Adipocyte (in vitro differentiated cells): ENCODE measurements at regions not wholly inside any gene's neighbourhood (a gene's known extent, or its start where the extent isn't known, plus 50 kb on each side); places are given as distances from the start of the nearest gene placed in this dataset.

Experiments used
- DNase-seq: peaks from one replicate; pipeline ENCODE4 v3.0.0-alpha.2; 2015; ENCODE audit warnings: low read depth
- H3K27me3 ChIP-seq: replicated peaks from 2 replicates; pipeline ENCODE4 v1.7.0; 2013; ENCODE audit warnings: mild to moderate bottlenecking, low read length, moderate library complexity; ENCODE audit not compliant: control insufficient read depth, insufficient read depth
- H3K36me3 ChIP-seq: 2 replicates; pipeline ENCODE4 v1.7.0; 2013; ENCODE audit warnings: low read length, mild to moderate bottlenecking, moderate library complexity; ENCODE audit not compliant: control insufficient read depth, insufficient read depth, severe bottlenecking
- H3K4me1 ChIP-seq: 2 replicates; pipeline ENCODE4 v1.7.0; 2013; ENCODE audit warnings: mild to moderate bottlenecking, low read length, moderate library complexity; ENCODE audit not compliant: control insufficient read depth, insufficient read depth
- H3K4me3 ChIP-seq: 2 replicates; pipeline ENCODE4 v1.7.0; 2013; ENCODE audit warnings: mild to moderate bottlenecking, low read length, moderate library complexity
- H3K9ac ChIP-seq: 2 replicates; pipeline ENCODE4 v1.7.0; 2013; ENCODE audit warnings: mild to moderate bottlenecking, low read length, moderate library complexity
- H3K9me3 ChIP-seq: 2 replicates; pipeline ENCODE4 v1.7.0; 2013; ENCODE audit warnings: mild to moderate bottlenecking, low read length, moderate library complexity; ENCODE audit not compliant: control insufficient read depth

DNA sequence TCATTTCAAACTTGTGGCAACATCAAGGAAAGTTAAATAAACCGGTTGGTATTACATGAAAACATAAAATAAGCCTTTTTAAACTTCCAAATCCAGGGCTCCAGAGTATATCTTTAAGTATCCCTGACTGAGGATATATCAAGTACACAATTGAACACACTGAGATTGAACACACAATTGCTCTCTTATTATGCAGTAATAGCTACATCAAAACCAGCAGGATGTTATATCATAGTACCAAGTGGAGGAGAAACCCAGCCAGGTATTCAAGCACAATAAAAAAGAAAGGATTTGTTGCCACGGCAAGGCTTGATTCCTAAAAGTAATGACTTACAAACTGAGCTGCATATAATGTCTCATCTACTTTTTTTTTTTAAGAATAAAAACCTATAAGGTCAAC, 605.8 kb downstream of the SPOCK3 start:
- no peak for DNase-seq

DNA sequence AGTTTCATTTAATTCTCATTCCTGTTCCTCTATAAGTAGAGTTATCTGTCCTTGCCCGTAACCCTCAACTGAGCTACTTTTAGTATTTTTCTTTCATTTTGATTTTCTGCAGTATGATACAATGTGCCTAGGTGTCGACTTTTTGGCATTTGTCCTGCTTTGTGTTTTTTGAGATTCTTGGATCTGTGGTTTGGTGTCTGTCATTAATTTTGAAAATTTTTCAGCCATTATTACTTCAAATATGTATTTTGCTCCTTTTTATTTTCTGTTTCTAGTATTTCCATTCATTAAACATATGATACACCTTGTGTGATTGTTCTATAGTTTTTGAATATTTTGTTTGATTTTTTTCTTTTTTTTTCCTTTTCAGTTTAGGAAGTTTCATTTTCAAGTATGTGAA, 598.9 kb downstream of the SPOCK3 start:
- Histone ChIP-seq H3K27me3 (no peaks in the 10 kb centered on the region), H3K9ac (no peak overlapping the region), H3K4me1 (no peaks in the 10 kb centered on the region), H3K9me3 (peaks cover 30% of the 10 kb centered on the region), H3K4me3 (no peak overlapping the region), H3K36me3 (no peaks in the 10 kb centered on the region)
- DNase-seq = no peak

More for the DNA sequence above, 605.8 kb downstream of the SPOCK3 start:
- H3K9ac ChIP-seq = no peak overlapping the region
- H3K9me3 ChIP-seq = peaks cover 3% of the 10 kb centered on the region
- H3K36me3 ChIP-seq = no peaks in the 10 kb centered on the region
- H3K4me1 ChIP-seq = no peaks in the 10 kb centered on the region
- no peaks in the 10 kb centered on the region for H3K27me3 ChIP-seq
- H3K4me3 ChIP-seq = no peak overlapping the region

DNA sequence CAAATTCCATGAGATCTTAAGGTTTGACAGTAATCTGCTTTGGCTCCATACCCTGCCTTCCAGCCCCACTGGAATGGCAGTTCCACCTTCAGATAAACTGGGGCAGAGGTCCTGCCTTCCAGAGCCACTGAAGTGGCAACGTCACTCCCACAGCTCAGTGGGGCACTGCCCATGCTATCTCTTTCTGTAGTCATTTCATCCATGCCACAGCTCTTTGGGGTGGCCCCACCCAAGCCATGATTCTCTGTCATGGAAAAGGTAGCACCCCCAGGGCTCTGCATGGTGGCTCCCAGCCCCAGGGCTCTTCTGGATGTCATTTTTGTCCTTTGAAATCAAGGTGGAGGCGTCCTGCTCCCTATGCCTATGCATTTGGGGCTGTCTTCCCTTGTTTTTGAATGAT, 596.5 kb downstream of the SPOCK3 start:
- no peaks in the 10 kb centered on the region for H3K27me3 ChIP-seq
- H3K4me3 ChIP-seq = no peak overlapping the region
- no peak overlapping the region for H3K9ac ChIP-seq
- H3K36me3 ChIP-seq = no peaks in the 10 kb centered on the region
- DNase-seq = no peak
- H3K9me3 ChIP-seq = peaks cover 27% of the 10 kb centered on the region
- H3K4me1 ChIP-seq = no peaks in the 10 kb centered on the region

DNA sequence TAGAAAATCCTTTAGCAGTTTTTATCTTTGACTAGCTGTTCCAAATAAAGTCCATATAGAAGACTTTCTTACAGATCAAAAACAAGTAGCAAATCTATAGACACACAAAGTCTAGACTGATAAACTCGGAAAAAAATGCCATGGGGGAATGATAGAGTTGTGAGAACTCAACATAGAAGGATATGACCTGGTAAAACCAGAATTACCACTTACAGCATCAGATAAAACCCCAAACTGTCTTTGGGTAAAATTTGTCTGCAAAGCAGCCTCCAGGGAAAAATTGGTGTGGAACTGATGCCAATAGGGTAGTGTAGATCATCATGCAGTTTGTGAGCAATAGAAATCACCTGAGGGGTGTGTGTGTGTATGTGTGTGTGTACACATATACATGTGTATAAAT, 579.1 kb downstream of the SPOCK3 start:
- H3K9me3 ChIP-seq = no peaks in the 10 kb centered on the region
- H3K36me3 ChIP-seq = no peaks in the 10 kb centered on the region
- no peak overlapping the region for H3K4me3 ChIP-seq
- no peak overlapping the region for H3K9ac ChIP-seq
- no peak for DNase-seq
- H3K27me3 ChIP-seq = no peaks in the 10 kb centered on the region
- H3K4me1 ChIP-seq = no peaks in the 10 kb centered on the region

DNA sequence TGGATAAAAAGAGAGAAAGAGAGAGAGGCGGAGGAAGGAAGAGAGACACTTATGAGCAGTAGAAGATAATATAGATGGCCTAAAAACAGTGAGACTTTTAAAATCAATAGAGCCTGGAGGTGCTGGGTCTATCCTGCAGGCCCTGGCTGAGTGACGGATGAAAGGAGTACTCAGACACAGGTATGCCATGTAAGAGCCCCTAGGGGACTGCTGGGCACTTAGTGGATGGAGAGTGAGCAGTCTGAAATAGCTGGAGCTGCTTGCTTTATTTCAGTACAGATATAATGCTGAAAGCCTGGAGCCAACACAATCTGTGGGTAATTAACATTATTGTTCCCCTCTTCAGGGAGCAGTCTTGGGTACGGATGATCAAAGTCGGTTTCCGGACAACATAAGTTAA, 578.6 kb downstream of the SPOCK3 start:
- Histone ChIP-seq H3K36me3 (no peaks in the 10 kb centered on the region), H3K4me3 (no peak overlapping the region), H3K9ac (no peak overlapping the region), H3K4me1 (no peaks in the 10 kb centered on the region), H3K27me3 (no peaks in the 10 kb centered on the region), H3K9me3 (no peaks in the 10 kb centered on the region)
- DNase-seq = no peak

DNA sequence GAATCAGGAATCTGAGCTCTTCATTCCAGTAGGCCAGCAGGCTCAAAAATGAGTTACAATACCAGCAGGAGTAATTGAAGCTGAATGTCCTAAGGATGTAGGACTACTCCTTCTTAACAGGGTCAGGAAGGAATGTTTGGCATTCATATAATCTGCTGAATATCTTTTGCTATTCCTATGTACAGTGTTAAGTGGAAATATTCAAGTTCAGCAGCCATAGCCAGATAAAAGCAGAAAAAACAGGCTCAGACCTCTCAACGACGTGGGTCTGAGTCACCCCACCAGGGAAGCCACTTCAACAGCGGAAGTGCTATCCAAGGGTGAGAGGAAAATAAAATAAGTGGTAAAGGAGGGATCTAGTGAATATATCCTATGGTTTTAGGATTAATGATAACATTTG, 577.0 kb downstream of the SPOCK3 start:
- no peaks in the 10 kb centered on the region for H3K27me3 ChIP-seq
- no peak overlapping the region for H3K9ac ChIP-seq
- H3K4me1 ChIP-seq = no peaks in the 10 kb centered on the region
- no peaks in the 10 kb centered on the region for H3K9me3 ChIP-seq
- no peak overlapping the region for H3K4me3 ChIP-seq
- DNase-seq = peak; percentile 53
- H3K36me3 ChIP-seq = no peaks in the 10 kb centered on the region

DNA sequence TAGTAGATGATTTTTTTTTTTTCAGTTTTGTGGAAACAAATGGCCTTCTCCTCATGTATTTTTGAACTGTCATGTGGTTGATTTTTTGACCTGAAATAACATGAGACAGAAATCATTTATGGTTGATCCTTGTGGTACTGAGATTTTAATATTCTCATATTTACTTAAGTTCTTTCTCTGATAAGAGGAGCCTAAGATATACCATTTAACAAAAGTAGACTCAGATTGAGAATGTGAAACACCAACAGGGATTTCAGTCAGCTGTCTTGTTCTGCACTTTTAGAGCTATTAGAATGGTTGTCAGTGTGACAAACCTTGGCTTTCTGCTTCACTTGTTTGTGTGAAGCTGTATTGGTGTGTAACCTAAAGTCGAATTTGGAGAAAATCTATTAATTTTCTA, 575.7 kb downstream of the SPOCK3 start:
- no peaks in the 10 kb centered on the region for H3K9me3 ChIP-seq
- no peaks in the 10 kb centered on the region for H3K36me3 ChIP-seq
- no peak overlapping the region for H3K9ac ChIP-seq
- H3K27me3 ChIP-seq = no peaks in the 10 kb centered on the region
- H3K4me1 ChIP-seq = no peaks in the 10 kb centered on the region
- no peak overlapping the region for H3K4me3 ChIP-seq
- DNase-seq = no peak

DNA sequence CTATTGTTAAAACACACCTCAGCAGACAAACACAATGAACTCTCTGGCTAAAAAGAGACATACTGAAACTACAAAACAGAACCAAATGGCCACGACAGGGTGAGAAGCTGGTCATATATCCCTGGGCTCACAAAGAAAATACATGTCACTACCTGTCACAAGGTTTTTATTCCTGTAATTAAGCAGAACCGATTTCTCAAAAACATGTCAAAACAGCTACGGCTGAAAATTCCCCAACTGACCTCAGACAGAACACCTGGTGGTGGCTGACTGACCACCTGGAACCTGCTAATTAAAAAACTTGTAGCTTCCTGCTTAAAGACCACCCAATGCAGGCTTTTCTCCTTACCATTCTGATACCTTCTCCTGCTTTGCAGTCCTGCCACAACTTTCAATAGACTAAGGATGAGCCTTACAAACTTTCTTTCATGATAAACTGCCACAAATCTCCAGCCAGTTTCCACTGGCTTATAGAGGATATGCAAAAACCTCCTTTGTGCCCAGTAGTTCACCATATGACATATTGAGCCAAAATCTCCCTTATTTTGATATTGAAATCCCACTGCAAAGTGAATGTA, 571.9 kb downstream of the SPOCK3 start:
- Histone ChIP-seq H3K4me1 (no peaks in the 10 kb centered on the region), H3K9ac (no peak overlapping the region), H3K27me3 (no peaks in the 10 kb centered on the region), H3K36me3 (no peaks in the 10 kb centered on the region), H3K4me3 (no peak overlapping the region), H3K9me3 (no peaks in the 10 kb centered on the region)
- DNase-seq = no peak

DNA sequence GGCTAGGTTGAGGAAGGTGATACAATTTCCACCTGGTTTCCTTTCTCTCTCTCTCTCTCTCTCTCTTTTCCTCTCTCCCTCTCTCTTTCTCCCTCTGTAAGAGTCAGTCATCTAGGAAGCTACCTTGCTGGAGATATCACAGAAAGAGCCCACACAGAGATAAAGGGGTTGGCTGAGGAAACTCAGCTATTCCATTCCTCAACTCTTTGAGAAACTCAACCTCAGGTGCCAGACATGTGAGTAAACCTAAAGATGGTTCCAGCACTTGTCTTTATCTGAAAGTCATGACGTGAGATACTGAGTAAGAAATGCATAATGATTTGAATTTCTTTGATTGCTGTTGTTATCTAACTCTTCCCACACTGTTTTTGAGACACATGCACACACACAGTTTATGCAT, 564.0 kb downstream of the SPOCK3 start:
- peaks cover 8% of the 10 kb centered on the region for H3K9me3 ChIP-seq
- no peaks in the 10 kb centered on the region for H3K27me3 ChIP-seq
- no peaks in the 10 kb centered on the region for H3K4me1 ChIP-seq
- no peak for DNase-seq
- no peaks in the 10 kb centered on the region for H3K36me3 ChIP-seq
- H3K4me3 ChIP-seq = no peak overlapping the region
- no peak overlapping the region for H3K9ac ChIP-seq

DNA sequence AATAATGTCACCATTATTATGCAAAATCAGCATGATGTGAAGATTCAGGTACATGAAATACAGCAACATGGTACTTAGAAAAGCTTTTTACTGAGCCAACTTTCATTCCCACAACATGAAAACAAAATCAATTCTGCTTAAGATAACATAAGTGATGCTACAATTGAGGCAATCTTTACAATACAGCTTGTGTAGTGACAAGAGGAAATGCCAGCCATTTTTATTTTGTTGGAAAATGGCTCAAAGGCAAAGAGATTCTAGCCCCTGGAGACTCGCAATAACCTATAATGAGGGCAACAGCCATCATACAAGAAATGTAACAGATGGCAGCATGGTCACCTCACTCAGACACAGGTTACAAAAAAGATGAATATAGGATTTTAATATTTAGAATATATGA, 560.4 kb downstream of the SPOCK3 start:
- no peaks in the 10 kb centered on the region for H3K4me1 ChIP-seq
- H3K27me3 ChIP-seq = no peaks in the 10 kb centered on the region
- no peak overlapping the region for H3K9ac ChIP-seq
- H3K36me3 ChIP-seq = no peaks in the 10 kb centered on the region
- H3K9me3 ChIP-seq = peaks cover 8% of the 10 kb centered on the region
- no peak overlapping the region for H3K4me3 ChIP-seq
- DNase-seq = no peak

DNA sequence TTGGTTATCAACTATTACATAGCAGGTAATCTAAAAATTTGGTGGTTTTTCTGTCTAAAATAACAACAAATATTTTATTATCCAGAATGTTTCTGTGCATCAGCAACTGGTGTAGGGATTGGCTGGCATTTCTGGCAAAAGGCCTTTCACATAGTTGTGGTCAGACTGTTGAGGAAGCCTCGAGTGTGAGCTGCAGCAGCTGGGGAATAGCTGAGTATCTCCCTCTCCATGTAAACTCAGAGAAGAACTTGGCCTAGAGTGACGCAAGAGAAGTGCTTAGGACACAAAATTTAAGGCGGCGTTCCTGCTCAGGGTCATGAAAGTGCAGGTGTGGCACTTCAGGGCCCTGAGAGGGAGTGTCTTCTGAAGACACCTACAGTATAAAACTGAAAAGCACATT, 558.9 kb downstream of the SPOCK3 start:
- H3K9me3 ChIP-seq = peaks cover 6% of the 10 kb centered on the region
- H3K27me3 ChIP-seq = no peaks in the 10 kb centered on the region
- no peak overlapping the region for H3K4me3 ChIP-seq
- no peaks in the 10 kb centered on the region for H3K4me1 ChIP-seq
- peak; percentile 90 for DNase-seq
- H3K36me3 ChIP-seq = no peaks in the 10 kb centered on the region
- no peak overlapping the region for H3K9ac ChIP-seq

DNA sequence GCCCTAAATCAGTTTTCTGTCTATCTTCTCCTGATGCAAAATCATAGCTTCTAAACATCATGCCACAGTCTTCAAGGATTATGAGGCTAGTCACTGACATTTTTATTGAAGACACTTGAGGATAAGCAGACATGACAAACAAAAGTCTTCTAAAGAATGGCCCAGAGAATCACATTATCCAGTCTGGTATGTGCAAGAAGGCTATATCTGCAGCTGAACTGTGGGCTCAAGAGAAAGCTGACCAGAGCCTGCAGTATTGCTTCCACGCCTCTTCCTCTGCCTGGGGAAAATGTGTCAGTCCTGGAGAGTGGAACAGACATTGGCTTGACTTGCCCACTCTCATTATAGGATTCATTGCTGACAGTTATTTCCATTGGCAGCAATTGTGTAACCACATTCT, 553.5 kb downstream of the SPOCK3 start:
- Histone ChIP-seq H3K36me3 (no peaks in the 10 kb centered on the region), H3K9ac (no peak overlapping the region), H3K9me3 (no peaks in the 10 kb centered on the region), H3K4me3 (no peak overlapping the region), H3K27me3 (no peaks in the 10 kb centered on the region), H3K4me1 (no peaks in the 10 kb centered on the region)
- DNase-seq = no peak
